Activated CD8-positive, alpha-beta T cell treated with anti-CD3 and anti-CD28 coated beads for 36 hours (primary cell): ENCODE measurements at regions not wholly inside any gene's neighbourhood (a gene's known extent, or its start where the extent isn't known, plus 50 kb on each side); places are given as distances from the start of the nearest gene placed in this dataset.

Experiments used
- ATAC-seq: fragments of 200-7000 bp; cut with Tn5 transposase; one replicate; pipeline ENCODE4 v1.10.0; 2021; ENCODE audit warnings: mild to moderate bottlenecking, moderate library complexity
- CTCF ChIA-PET: fragments of 350-600 bp; sonication (Branson Sonifier 250); formaldehyde crosslinking; loops from one replicate; lab custom pipeline; 2021; ENCODE audit warnings: antibody characterized with exemption; lab: Charles Lee
- POLR2A ChIA-PET: fragments of 350-600 bp; sonication (Branson Sonifier 250); formaldehyde crosslinking; loops from one replicate; lab custom pipeline; 2021; ENCODE audit warnings: antibody characterized with exemption; lab: Charles Lee
- DNase-seq: peaks from one replicate; pipeline ENCODE4 v3.0.0-alpha.2; 2020
- H3K27ac Mint-ChIP-seq: one replicate; pipeline ENCODE4 v1.8.0; 2021; ENCODE audit warnings: mild to moderate bottlenecking, mixed read lengths
- H3K27me3 Mint-ChIP-seq: one replicate; pipeline ENCODE4 v1.8.0; 2021; ENCODE audit warnings: mixed read lengths
- H3K36me3 Mint-ChIP-seq: one replicate; pipeline ENCODE4 v1.8.0; 2021; ENCODE audit warnings: low read depth, mixed read lengths
- H3K4me1 Mint-ChIP-seq: one replicate; pipeline ENCODE4 v1.8.0; 2021; ENCODE audit warnings: low read depth, mixed read lengths
- H3K4me3 Mint-ChIP-seq: one replicate; pipeline ENCODE4 v1.8.0; 2021; ENCODE audit warnings: mild to moderate bottlenecking, moderate library complexity, mixed read lengths
- H3K9me3 Mint-ChIP-seq: one replicate; pipeline ENCODE4 v1.8.0; 2021; ENCODE audit warnings: mixed read lengths
- CTCF ChIP-seq: fragments of 200-600 bp; IDR thresholded peaks from one replicate; pipeline ENCODE4 v1.8.0; 2022; ENCODE audit warnings: antibody characterized with exemption, mild to moderate bottlenecking
- intact Hi-C: fragments of 100-400 bp; cut with micrococcal nuclease; formaldehyde crosslinking; loops from one replicate; pipeline ENCODE4 v1.10.0; 2022

GRCh38 chr2:186032102-186032738, 293.6 kb downstream of the FSIP2 start:
- Mint-ChIP-seq H3K27me3 (no peaks in the 10 kb centered on the region), H3K4me1 (no peaks in the 10 kb centered on the region), H3K27ac (no peak overlapping the region), H3K4me3 (no peak overlapping the region), H3K9me3 (no peaks in the 10 kb centered on the region), H3K36me3 (no peaks in the 10 kb centered on the region)
- DNase-seq (no peak), ATAC-seq (no peak)
- ChIA-PET POLR2A (interaction anchor here (0.6 kb wide), 1 partner anchor 1808 kb away, joined by 3 read pairs; no protein-coding TSS in a partner anchor), CTCF (no interaction called here)
- intact Hi-C loops = no loop called here
- TF ChIP-seq CTCF = no peak

- no peaks in the 10 kb centered on the region for H3K9me3 Mint-ChIP-seq
- DNase-seq (no peak), ATAC-seq (no peak)
- no peaks in the 10 kb centered on the region for H3K36me3 Mint-ChIP-seq
- intact Hi-C loops = no loop called here
- ChIA-PET CTCF (no interaction called here), POLR2A (no interaction called here)
- no peak for TF ChIP-seq CTCF
- no peaks in the 10 kb centered on the region for H3K4me1 Mint-ChIP-seq
- H3K27me3 Mint-ChIP-seq = no peaks in the 10 kb centered on the region
- no peak overlapping the region for H3K4me3 Mint-ChIP-seq
- H3K27ac Mint-ChIP-seq = no peak overlapping the region
Measured at GRCh38 chr2:186032930-186033329, 294.3 kb downstream of the FSIP2 start.

GRCh38 chr2:186033541-186033940, 294.9 kb downstream of the FSIP2 start:
- H3K4me1 Mint-ChIP-seq = no peaks in the 10 kb centered on the region
- no peaks in the 10 kb centered on the region for H3K36me3 Mint-ChIP-seq
- no peak overlapping the region for H3K27ac Mint-ChIP-seq
- no peaks in the 10 kb centered on the region for H3K27me3 Mint-ChIP-seq
- no peak overlapping the region for H3K4me3 Mint-ChIP-seq
- intact Hi-C loops = no loop called here
- ATAC-seq = no peak
- no peak for TF ChIP-seq CTCF
- no peak for DNase-seq
- POLR2A ChIA-PET = no interaction called here
- CTCF ChIA-PET = no interaction called here
- no peaks in the 10 kb centered on the region for H3K9me3 Mint-ChIP-seq

GRCh38 chr2:186036862-186037449, 298.4 kb downstream of the FSIP2 start:
- no peak for TF ChIP-seq CTCF
- Mint-ChIP-seq H3K27ac (no peak overlapping the region), H3K4me1 (no peaks in the 10 kb centered on the region), H3K9me3 (no peaks in the 10 kb centered on the region), H3K36me3 (no peaks in the 10 kb centered on the region), H3K4me3 (no peak overlapping the region), H3K27me3 (no peaks in the 10 kb centered on the region)
- intact Hi-C loops = no loop called here
- ATAC-seq = no peak
- POLR2A ChIA-PET = no interaction called here
- DNase-seq = no peak
- CTCF ChIA-PET = no interaction called here

GRCh38 chr2:186042207-186043028, 303.8 kb downstream of the FSIP2 start:
- DNase-seq (no peak), ATAC-seq (no peak)
- CTCF ChIA-PET = no interaction called here
- Mint-ChIP-seq H3K9me3 (no peaks in the 10 kb centered on the region), H3K36me3 (no peaks in the 10 kb centered on the region), H3K4me1 (no peaks in the 10 kb centered on the region), H3K27me3 (no peaks in the 10 kb centered on the region), H3K4me3 (no peak overlapping the region), H3K27ac (no peak overlapping the region)
- TF ChIP-seq CTCF = no peak
- POLR2A ChIA-PET = no interaction called here
- intact Hi-C loops = no loop called here
